NCI-H2029 treated with DMSO at 0.1 percent for 48 hours (cell line): ENCODE measurements at regions not wholly inside any gene's neighbourhood (a gene's known extent, or its start where the extent isn't known, plus 50 kb on each side); places are given as distances from the start of the nearest gene placed in this dataset.
"Not testable (repeated sequence)": the region's sequence is repeated elsewhere in the genome, so short reads cannot be mapped to it uniquely, and the experiment has no call there.

Source experiments
- DNase-seq: peaks from one replicate; lab custom pipeline; 2025; lab: John Stamatoyannopoulos, UW

DNA sequence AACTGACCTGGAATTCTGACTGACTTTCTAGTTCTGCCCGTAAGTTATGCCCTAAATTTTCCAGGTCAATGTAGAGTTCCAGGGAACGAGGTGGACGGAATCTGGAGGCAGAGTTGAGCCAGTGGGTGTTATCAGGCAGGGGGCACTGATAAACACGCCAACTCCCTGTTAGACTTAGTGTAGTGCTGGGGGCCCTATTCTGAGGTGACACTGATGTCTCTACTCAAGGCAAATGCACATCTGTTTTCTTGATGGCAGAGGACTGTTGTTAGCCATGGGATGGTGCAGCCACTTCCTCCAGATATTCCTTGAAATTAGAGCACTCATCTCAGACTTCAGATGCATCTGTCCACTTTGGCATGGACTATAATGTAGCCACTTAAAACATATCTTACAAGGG is 83.5 kb downstream of the C9orf152 start:
- no peak for DNase-seq

DNA sequence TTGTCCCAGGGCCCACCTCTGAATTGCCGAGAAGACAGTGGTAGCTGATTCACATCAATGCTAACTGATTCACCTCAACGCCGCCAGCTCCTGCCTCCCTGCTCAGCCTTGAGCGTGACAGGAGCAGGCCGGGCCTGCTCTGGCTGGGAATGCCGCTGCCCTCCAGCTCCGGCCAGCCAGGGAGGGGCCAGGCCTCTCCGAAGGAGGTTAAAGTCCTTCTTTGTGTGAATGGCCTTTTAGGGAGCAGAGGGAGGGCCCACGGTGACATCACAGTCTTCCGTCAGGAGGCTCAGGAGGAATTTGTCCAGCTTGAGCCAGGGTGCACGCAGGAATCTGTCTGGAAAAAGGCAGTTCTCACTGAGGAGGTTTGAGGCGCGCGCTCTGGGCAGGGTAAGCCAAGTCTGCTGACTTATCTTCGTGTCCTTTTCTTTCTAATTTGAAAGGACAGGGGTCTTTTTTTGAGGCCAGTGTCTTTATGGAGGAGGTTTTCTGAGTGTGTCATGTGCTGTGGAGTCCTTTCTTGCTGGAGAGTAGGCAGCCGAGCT is 82.7 kb downstream of the C9orf152 start:
- DNase-seq = no peak

- no peak for DNase-seq
These were observed 82.1 kb downstream of the C9orf152 start for GRCh38 chr9:110125763-110126351.

GRCh38 chr9:110126499-110126941 is 81.4 kb downstream of the C9orf152 start:
- DNase-seq = no peak

- no peak for DNase-seq
These were observed 80.7 kb downstream of the C9orf152 start for GRCh38 chr9:110126986-110127864.

GRCh38 chr9:110128664-110129329 is 79.2 kb downstream of the C9orf152 start:
- no peak for DNase-seq

DNA sequence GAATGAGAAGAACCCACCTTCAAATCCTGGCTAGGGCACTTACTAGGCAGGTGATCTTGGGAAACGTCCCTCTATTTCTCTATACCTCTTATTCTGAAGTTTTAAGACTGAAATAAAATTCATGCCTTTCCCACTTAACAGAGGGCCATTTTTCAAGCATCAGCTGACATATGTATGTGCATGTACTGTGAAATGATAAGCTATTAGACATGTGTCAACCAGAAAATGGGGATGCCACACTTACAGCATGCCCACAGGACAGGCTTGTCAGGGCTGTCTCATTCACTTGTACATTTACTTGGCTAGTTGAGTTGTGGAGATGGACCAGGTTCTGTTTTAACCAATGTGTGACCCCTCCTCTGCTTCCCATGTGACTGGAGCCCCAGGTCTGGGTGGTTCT is 78.5 kb downstream of the C9orf152 start:
- no peak for DNase-seq

DNA sequence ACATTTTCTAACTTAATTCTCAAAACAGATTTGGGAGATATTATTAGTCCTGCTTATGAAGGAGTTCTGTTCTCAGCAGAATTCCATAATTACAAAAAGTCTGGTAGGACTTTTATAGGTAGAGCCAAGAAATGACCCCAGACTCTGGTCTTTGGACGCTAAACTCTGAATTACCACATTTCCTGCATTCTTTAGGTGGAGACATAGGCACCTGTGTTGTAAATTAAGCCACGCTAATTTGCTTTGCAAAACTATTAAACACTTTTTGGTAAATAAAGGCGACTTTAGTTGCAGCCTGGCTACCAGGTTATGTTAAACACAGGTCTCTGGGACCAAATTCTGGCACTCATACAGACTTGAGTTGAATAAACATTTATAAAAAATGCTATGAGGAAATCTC is 77.7 kb downstream of the C9orf152 start:
- no peak for DNase-seq

- DNase-seq = no peak
These were observed 77.1 kb downstream of the C9orf152 start for GRCh38 chr9:110130791-110131416.

DNA sequence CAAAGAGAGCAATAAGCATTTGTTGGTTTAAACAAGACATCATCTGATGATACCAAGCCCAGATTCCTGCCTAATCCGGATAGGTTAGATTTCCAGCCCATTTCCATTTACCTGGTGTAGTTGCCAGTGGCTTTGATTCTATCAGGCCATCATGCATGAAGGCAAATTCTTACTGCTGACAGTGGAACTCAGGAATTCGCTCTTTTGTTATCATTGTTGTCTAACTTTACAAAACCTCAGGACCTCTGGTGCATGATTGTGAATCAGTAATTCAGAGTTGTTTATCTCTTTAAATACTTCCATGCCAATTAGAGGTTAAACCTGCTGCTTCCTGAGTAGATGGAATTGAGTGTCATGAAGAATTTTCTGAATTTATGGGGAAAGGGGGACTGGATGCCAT is 76.5 kb downstream of the C9orf152 start:
- DNase-seq = no peak

DNA sequence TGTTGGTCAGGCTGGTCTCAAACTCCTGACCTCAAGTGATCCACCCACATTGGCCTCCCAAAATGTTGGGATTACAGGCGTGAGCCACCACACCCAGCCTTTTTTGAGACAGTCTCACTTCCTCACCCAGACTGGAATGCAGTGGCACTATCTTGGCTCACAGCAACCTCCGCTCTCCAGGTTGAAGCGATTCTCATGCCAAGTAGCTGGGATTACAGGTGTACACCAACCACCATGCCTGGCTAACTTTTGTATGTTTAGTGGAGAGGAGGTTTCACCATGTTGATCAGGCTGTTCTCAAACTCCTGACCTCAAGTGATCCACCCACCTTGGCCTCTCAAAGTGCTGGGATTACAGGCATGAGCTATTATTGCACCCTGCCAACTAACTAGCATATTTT is 75.4 kb downstream of the C9orf152 start:
- DNase-seq = not testable (repeated sequence)

DNA sequence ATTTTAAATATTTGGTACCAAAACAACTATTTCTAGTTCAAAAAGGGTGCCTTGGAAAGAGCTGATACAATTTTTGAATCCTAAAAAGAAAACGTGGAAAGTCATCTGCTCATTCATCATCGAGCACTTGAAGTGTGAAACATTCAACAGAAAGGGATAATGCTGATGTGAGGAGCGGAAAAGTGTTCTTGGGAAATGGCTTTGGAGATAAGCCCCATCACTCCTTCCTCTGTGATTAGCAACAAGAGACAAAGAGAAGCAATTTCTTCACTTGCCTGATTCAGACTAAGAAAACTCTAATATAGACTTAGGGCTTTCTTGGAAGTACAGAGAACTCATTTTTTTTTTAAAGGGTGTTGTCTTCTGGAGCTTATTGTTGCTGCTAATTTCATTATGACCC is 74.9 kb downstream of the C9orf152 start:
- no peak for DNase-seq

DNA sequence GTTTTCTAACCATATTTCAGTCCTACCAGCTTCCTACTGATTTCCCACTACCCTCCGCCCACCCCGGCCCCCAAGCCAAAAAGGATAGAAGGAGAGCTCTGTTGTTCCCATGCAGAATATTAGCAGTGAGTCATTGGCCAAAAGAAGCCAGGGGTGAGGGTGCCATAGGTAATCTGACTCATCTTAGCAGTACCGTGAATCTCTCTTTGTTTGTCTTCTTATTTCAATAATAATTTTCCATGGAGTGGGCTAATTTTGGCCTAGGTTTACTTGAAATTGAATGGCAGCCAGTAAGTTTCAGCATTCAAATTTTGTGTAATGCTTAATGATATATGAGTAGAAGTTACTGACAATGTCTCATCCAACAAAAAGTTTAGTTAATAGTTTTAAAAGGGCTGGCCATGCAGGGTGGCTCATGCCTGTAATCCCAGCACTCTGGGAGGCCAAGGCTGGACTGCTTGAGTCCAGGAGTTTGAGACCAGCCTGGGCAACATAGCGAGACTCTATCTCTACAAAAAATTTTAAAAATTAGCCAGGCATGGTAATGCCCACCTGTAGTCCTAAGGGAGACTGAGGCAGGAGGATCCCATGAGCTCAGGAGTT is 74.2 kb downstream of the C9orf152 start:
- no peak for DNase-seq

DNA sequence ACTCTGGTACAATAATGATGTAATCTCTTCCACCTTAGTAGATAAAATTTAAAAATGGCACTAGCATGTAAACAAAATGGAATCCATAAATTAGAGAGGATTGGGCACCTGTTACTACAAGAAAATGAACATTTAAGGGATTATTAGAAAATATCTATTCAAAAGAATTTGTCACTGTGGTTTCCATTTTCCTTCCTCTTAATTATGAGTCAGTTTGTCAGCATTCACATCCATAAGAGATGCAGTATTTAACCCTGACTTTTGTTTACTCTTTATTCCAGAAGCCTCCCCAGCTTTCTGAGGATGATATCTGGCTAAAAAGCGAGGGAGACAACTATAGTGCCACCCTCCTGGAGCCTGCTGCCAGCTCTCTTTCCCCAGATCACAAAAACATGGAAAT is 72.1 kb downstream of the C9orf152 start:
- no peak for DNase-seq

DNA sequence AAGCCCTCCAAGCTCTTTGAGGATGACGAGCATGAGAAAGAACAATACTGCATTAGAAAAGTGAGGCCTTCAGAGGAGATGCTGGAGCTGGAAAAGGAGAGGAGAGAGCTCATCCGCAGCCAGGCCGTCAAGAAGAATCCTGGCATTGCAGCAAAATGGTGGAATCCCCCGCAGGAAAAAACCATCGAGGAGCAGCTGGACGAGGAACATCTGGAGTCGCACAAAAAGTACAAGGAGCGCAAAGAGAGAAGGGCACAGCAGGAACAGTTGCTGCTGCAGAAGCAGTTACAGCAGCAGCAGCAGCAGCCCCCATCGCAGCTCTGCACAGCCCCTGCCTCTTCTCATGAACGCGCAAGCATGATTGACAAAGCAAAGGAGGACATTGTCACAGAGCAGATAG is 71.2 kb downstream of the C9orf152 start:
- no peak for DNase-seq

GRCh38 chr9:110140276-110140675 is 67.7 kb downstream of the C9orf152 start:
- DNase-seq = no peak

- no peak for DNase-seq
These were observed 66.6 kb downstream of the C9orf152 start for GRCh38 chr9:110141227-110141793.

- DNase-seq = no peak
These were observed 65.7 kb downstream of the C9orf152 start for GRCh38 chr9:110142253-110142652.

DNA sequence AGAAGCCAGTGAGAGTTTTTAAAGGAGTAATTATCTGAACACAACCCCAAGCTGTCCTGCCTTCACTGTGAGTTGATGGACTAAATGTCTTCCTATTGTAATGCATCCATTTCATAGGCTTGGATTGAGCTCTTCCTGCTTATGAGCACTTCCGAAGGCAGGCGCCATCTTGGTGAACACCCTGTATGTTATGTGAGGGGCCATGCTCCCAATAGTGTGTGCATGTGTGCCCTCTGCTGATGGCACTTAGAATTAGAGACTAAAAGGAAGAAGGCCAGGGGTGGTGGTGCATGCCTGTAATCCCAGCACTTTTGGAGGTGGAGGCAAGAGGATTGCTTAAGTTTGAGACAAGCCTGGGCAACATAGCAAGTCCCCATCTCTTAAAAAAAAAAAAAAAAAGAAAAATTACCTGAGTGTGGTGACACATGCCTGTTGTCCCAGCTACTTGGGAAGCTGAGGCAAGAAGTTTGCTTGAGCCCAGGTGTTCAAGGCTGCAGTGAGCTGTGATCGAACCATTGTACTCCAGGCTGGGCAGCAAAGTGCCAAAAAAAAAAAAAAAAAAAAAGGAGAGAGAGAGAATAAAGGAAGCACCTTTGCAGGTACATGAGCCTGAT is 65.0 kb downstream of the C9orf152 start:
- no peak for DNase-seq

GRCh38 chr9:110143485-110143884 is 64.5 kb downstream of the C9orf152 start:
- peak; percentile 37 for DNase-seq

GRCh38 chr9:110143950-110144545 is 63.9 kb downstream of the C9orf152 start:
- DNase-seq = no peak
